ENCODE measurements at regions not wholly inside any gene's neighbourhood (a gene's known extent, or its start where the extent isn't known, plus 50 kb on each side); places are given as distances from the start of the nearest gene placed in this dataset.

- TF ChIP-seq USF2 (IDR thresholded peaks at IDR 0.05; ENCODE audit: borderline replicate concordance, low read depth, low read length) (no peak), POLR2AphosphoS5 (IDR thresholded peaks at IDR 0.05; ENCODE audit: low read depth, low read length) (no peak), CTCF (IDR thresholded peaks at IDR 0.05) (no peak), FOXM1 (IDR thresholded peaks at IDR 0.05; ENCODE audit: low read depth) (no peak), USF1 (IDR thresholded peaks at IDR 0.05; ENCODE audit: borderline replicate concordance, low read depth) (no peak), MEF2A (IDR thresholded peaks at IDR 0.05; ENCODE audit: borderline replicate concordance, low read depth) (no peak), IRF3 (IDR thresholded peaks at IDR 0.05; ENCODE audit: low read depth, low read length) (no peak)
- 21% methylated on average over 10 of the region's 10 CpGs for WGBS (ENCODE audit: low lambda C conversion rate)
Observed at GRCh38 chr6:19432966-19433498, 404.1 kb upstream of the ID4 start.

GRCh38 chr6:19434065-19434464, 403.1 kb upstream of the ID4 start:
- H3K27ac ChIP-seq (ENCODE audit: low read depth in 2 of 2, low read length in 1 of 2) = no peak overlapping the region

More at GRCh38 chr6:19432966-19433498, 404.1 kb upstream of the ID4 start:
- Histone ChIP-seq H3K27ac (ENCODE audit: low read depth in 2 of 2, low read length in 1 of 2) (no peak overlapping the region), H3K27me3 (ENCODE audit: insufficient read depth) (no peaks in the 10 kb centered on the region), H3K4me3 (ENCODE audit: low read depth in 2 of 2, low read length in 1 of 2) (no peak overlapping the region), H3K9me2 (no peaks in the 10 kb centered on the region), H3K79me2 (ENCODE audit: insufficient read depth) (no peaks in the 10 kb centered on the region), H4K20me1 (ENCODE audit: insufficient read depth) (no peaks in the 10 kb centered on the region), H3K36me3 (replicated peaks in 1 of 2; ENCODE audit: control insufficient read depth in 1 of 2, insufficient read depth in 2 of 2, low read length in 1 of 2) (no peaks in the 10 kb centered on the region), H3K9ac (no peak overlapping the region), H3K4me1 (ENCODE audit: control insufficient read depth in 1 of 2, insufficient read depth in 2 of 2, low read depth in 1 of 2, low read length in 1 of 2) (no peaks in the 10 kb centered on the region), H3K9me3 (no peaks in the 10 kb centered on the region), H3F3A (replicated peaks; ENCODE audit: insufficient read depth) (no peaks in the 10 kb centered on the region), H3K4me2 (no peak overlapping the region), H2AFZ (ENCODE audit: low read depth) (peak overlapping the region; percentile 70; the same call in 1 of the 2 replicates)
- ChIA-PET POLR2A (no interaction called here), CTCF (no interaction called here)
- no peak for DNase-seq

More at GRCh38 chr6:19434065-19434464, 403.1 kb upstream of the ID4 start:
- Histone ChIP-seq H3K4me3 (ENCODE audit: low read depth in 2 of 2, low read length in 1 of 2) (no peak overlapping the region), H3F3A (replicated peaks; ENCODE audit: insufficient read depth) (no peaks in the 10 kb centered on the region), H3K9me2 (no peaks in the 10 kb centered on the region), H3K9me3 (no peaks in the 10 kb centered on the region), H3K4me2 (no peak overlapping the region), H3K79me2 (ENCODE audit: insufficient read depth) (no peaks in the 10 kb centered on the region), H4K20me1 (ENCODE audit: insufficient read depth) (no peaks in the 10 kb centered on the region), H2AFZ (ENCODE audit: low read depth) (no peak overlapping the region), H3K36me3 (replicated peaks in 1 of 2; ENCODE audit: control insufficient read depth in 1 of 2, insufficient read depth in 2 of 2, low read length in 1 of 2) (no peaks in the 10 kb centered on the region), H3K9ac (no peak overlapping the region), H3K27me3 (ENCODE audit: insufficient read depth) (no peaks in the 10 kb centered on the region), H3K4me1 (ENCODE audit: control insufficient read depth in 1 of 2, insufficient read depth in 2 of 2, low read depth in 1 of 2, low read length in 1 of 2) (no peaks in the 10 kb centered on the region)
- no peak for DNase-seq
- 17% methylated on average over 2 of the region's 2 CpGs for WGBS (ENCODE audit: low lambda C conversion rate)
- ChIA-PET POLR2A (no interaction called here), CTCF (no interaction called here)
- TF ChIP-seq NRF1 (IDR thresholded peaks at IDR 0.05; ENCODE audit: low read depth, low read length) (no peak), USF1 (IDR thresholded peaks at IDR 0.05; ENCODE audit: borderline replicate concordance, low read depth) (no peak)
